MM.1S (cell line): ENCODE measurements at regions not wholly inside any gene's neighbourhood (a gene's known extent, or its start where the extent isn't known, plus 50 kb on each side); places are given as distances from the start of the nearest gene placed in this dataset.

Source experiments
- CTCF ChIP-seq: fragments of 300-600 bp; sonication (generic); IDR thresholded peaks from 2 replicates; pipeline ENCODE4 v1.5.1; 2016; ENCODE audit warnings: antibody characterized with exemption, low read length, mixed read lengths
- EZH2 ChIP-seq: fragments of 300-600 bp; sonication (generic); optimal IDR thresholded peaks from 2 replicates; pipeline ENCODE3; 2017; ENCODE audit warnings: low read depth, mild to moderate bottlenecking, antibody characterized with exemption, low read length, mixed read lengths
- EZH2phosphoT487 ChIP-seq: fragments of 300-600 bp; sonication (generic); IDR thresholded peaks from 2 replicates; pipeline ENCODE4 v1.6.1; 2018; ENCODE audit warnings: antibody characterized with exemption, low read length

DNA sequence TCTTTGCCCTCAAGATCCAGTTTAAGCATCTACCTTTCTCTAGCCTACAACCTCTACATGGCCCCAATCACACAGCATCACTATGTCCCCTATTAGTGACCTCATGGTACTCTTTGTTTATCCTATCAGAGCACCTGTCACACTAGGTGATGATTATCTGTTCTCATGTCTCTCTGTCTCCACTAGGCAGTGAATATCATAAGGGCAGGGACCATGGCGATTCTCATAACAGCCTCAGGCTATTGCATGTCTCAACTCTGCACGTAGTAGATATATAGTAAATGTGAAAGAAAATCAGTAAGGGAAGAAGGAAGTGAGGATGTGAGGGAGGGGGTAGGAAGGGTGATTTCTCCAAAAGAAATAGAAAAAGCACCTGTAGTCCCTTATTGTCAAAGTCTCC lies 311.0 kb downstream of the NSG2 start:
- TF ChIP-seq CTCF (no peak), EZH2 (no peak), EZH2phosphoT487 (no peak)
